ENCODE measurements at regions not wholly inside any gene's neighbourhood (a gene's known extent, or its start where the extent isn't known, plus 50 kb on each side); places are given as distances from the start of the nearest gene placed in this dataset.

GRCh38 chr13:61994174-61994573 lies 578.5 kb upstream of the PCDH20 start:
- H3K27me3 Mint-ChIP-seq (ENCODE audit: low read depth) = peaks cover 3% of the 10 kb centered on the region
- H3K27ac Mint-ChIP-seq (ENCODE audit: unreplicated experiment) = no peak overlapping the region
- H3K4me1 Mint-ChIP-seq (ENCODE audit: low read depth) = peaks cover 3% of the 10 kb centered on the region
- TF ChIP-seq, protein P1, sequence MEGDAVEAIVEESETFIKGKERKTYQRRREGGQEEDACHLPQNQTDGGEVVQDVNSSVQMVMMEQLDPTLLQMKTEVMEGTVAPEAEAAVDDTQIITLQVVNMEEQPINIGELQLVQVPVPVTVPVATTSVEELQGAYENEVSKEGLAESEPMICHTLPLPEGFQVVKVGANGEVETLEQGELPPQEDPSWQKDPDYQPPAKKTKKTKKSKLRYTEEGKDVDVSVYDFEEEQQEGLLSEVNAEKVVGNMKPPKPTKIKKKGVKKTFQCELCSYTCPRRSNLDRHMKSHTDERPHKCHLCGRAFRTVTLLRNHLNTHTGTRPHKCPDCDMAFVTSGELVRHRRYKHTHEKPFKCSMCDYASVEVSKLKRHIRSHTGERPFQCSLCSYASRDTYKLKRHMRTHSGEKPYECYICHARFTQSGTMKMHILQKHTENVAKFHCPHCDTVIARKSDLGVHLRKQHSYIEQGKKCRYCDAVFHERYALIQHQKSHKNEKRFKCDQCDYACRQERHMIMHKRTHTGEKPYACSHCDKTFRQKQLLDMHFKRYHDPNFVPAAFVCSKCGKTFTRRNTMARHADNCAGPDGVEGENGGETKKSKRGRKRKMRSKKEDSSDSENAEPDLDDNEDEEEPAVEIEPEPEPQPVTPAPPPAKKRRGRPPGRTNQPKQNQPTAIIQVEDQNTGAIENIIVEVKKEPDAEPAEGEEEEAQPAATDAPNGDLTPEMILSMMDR (IDR thresholded peaks at IDR 0.05) = no peak
- no peak overlapping the region for H3K4me3 Mint-ChIP-seq (ENCODE audit: unreplicated experiment)
- H3K36me3 Mint-ChIP-seq (ENCODE audit: low read depth) = peaks cover 3% of the 10 kb centered on the region
- DNase-seq (ENCODE audit: low spot score) = no peak
- peaks cover 5% of the 10 kb centered on the region for H3K9me3 Mint-ChIP-seq (ENCODE audit: low read depth)

GRCh38 chr13:61989978-61990377 lies 574.3 kb upstream of the PCDH20 start:
- DNase-seq (ENCODE audit: low spot score) = no peak

DNA sequence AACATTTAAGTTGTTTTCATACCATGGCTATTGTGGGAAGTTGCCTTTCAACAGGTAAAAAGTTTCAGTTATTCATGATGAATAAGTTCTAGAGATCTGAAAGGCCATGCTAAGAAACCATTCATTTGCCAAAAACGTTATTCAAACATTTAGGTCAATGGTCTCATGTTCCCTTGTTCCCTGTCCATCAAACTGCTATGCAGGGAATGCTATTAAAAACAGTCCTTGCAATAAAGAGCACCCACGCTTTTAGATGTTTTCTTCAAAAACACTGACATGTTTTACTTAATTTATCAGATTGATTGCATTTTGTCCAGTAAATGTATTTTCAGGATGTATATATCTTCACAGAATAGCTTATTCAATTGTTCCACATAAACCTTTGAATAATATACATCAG lies 573.2 kb upstream of the PCDH20 start:
- TF ChIP-seq, protein P1 (IDR thresholded peaks at IDR 0.05) = no peak
- Mint-ChIP-seq H3K4me1 (ENCODE audit: low read depth) (peaks cover 10% of the 10 kb centered on the region), H3K27me3 (ENCODE audit: low read depth) (no peaks in the 10 kb centered on the region), H3K4me3 (ENCODE audit: unreplicated experiment) (no peak overlapping the region), H3K36me3 (ENCODE audit: low read depth) (no peaks in the 10 kb centered on the region), H3K9me3 (ENCODE audit: low read depth) (no peaks in the 10 kb centered on the region), H3K27ac (ENCODE audit: unreplicated experiment) (no peak overlapping the region)
- no peak for DNase-seq (ENCODE audit: low spot score)

More at GRCh38 chr13:61989978-61990377, 574.3 kb upstream of the PCDH20 start:
- H3K4me3 Mint-ChIP-seq (ENCODE audit: unreplicated experiment) = no peak overlapping the region
- peaks cover 3% of the 10 kb centered on the region for H3K27me3 Mint-ChIP-seq (ENCODE audit: low read depth)
- no peaks in the 10 kb centered on the region for H3K9me3 Mint-ChIP-seq (ENCODE audit: low read depth)
- TF ChIP-seq, protein P1 (IDR thresholded peaks at IDR 0.05) = no peak
- peaks cover 10% of the 10 kb centered on the region for H3K4me1 Mint-ChIP-seq (ENCODE audit: low read depth)
- no peaks in the 10 kb centered on the region for H3K36me3 Mint-ChIP-seq (ENCODE audit: low read depth)
- no peak overlapping the region for H3K27ac Mint-ChIP-seq (ENCODE audit: unreplicated experiment)

DNA sequence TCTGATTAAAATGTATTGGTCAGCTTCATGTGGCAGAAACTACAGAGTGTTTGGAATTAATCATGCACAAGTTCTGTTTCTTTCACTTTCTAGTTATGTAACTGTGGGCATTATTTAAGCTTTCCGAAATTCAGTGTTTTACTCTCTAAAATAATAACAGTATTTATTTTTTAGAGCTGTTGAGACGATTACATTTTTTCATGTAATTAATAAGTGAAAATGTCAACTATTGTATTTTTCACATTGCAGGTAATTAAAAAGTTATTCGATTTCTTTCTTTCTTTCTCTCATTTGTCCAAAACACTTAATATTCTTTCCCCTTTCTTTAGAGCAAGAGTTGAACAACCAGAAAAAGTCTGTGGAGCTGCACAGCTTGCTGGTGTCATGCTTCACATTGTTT lies 559.4 kb upstream of the PCDH20 start:
- Mint-ChIP-seq H3K4me1 (ENCODE audit: low read depth) (no peaks in the 10 kb centered on the region), H3K9me3 (ENCODE audit: low read depth) (peaks cover 11% of the 10 kb centered on the region), H3K4me3 (ENCODE audit: unreplicated experiment) (no peak overlapping the region), H3K36me3 (ENCODE audit: low read depth) (no peaks in the 10 kb centered on the region), H3K27me3 (ENCODE audit: low read depth) (peaks cover 5% of the 10 kb centered on the region), H3K27ac (ENCODE audit: unreplicated experiment) (no peak overlapping the region)
- TF ChIP-seq, protein P1 (IDR thresholded peaks at IDR 0.05) = no peak
- no peak for DNase-seq (ENCODE audit: low spot score)

DNA sequence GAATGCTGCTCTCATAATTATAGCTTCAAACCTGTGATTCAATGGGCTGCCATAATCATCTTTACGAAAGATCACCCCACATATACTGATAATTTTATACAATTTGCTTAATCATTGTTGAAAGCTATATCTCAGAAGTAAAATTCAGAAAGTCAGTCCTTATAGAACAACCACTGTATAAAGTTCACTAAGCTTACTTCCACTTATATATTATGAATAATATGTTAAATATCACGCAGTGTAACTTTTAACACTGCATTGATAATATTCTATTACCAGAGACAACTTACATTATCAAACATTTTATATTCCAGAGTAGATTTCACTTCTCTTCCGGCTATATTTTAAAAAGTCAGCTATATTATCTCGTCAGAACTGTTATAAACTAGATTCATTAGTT lies 550.1 kb upstream of the PCDH20 start:
- TF ChIP-seq, protein P1 (IDR thresholded peaks at IDR 0.05) = no peak
- H3K9me3 Mint-ChIP-seq (ENCODE audit: low read depth) = no peaks in the 10 kb centered on the region
- no peaks in the 10 kb centered on the region for H3K36me3 Mint-ChIP-seq (ENCODE audit: low read depth)
- no peaks in the 10 kb centered on the region for H3K27me3 Mint-ChIP-seq (ENCODE audit: low read depth)
- H3K4me3 Mint-ChIP-seq (ENCODE audit: unreplicated experiment) = no peak overlapping the region
- no peak overlapping the region for H3K27ac Mint-ChIP-seq (ENCODE audit: unreplicated experiment)
- H3K4me1 Mint-ChIP-seq (ENCODE audit: low read depth) = no peaks in the 10 kb centered on the region
- DNase-seq (ENCODE audit: low spot score) = no peak
